ENCODE measurements at regions not wholly inside any gene's neighbourhood (a gene's known extent, or its start where the extent isn't known, plus 50 kb on each side); places are given as distances from the start of the nearest gene placed in this dataset.

DNA sequence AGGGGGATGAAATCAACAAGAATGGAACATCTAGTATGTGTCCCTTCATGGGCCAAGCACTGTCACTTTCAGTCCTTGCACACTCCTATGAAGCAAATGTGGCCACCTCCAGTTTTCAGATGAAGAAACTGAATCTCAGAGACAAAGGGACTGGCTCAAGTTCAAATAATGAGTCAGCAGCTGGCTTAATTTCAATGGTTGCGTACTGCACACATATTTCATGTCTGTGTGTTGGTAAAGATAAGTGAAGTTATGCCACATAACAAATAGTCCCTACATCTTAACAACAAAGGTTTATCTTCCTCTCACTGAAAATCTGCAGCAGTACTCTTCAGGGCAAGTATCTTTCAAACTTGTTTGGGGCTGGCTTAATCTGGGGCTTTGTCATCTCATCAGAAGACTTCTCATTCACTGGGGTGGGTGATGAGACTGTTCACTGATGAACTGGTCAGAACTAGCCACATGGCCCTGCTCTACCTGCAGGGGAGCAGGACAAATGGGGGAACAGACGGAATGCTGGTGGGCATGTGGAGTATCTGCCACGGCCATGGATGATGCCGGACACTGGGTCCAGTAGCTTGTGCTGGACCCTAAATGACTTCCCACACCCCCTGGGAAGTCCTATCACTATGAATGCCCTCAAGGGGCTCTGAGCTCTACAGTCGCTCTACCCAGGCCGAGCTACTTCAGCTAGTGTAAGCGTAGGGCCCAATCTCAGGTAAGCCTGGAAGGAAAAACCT, 263.2 kb downstream of the CYP26B1 start:
- no peak for TF ChIP-seq CTCF (IDR thresholded peaks at IDR 0.05)
- TF ChIP-seq POLR2A (IDR thresholded peaks at IDR 0.05): no peak

Measured in prostate gland (tissue), 2 donors.